ENCODE measurements at regions not wholly inside any gene's neighbourhood (a gene's known extent, or its start where the extent isn't known, plus 50 kb on each side); places are given as distances from the start of the nearest gene placed in this dataset.

DNA sequence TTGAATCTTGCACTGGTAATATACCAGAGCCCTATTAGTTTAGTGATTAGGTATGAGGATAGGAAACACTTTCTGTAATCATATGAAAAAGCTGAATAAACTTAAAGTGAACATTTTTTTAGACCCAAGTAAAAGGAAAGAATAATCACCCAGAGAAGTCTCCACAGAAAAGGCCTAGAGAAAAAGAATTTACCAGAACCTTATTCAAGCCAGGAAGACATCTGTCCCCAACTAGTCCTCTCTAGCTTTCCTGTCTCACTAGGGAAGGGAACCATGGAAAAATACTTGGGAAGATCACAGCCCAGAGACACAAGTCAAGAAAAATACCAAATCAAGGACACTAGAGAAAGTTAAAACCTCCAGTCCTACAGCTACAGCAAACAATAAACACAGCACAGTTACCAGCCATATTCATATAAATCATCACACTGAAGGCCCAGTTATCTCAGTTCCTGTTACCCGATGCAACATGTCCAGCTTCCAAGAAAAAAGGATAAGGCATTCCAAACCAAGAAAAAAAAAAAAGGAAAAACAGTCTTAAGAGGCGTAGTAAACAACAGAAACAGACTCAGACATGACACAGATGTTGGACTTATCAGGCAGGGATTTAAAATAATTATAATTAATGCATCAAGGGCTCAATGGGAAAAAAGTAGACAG, 461.5 kb downstream of the IRS1 start:
- no peaks in the 10 kb centered on the region for H3K36me3 ChIP-seq (ENCODE audit: low read length)
- no peak overlapping the region for H3K4me3 ChIP-seq (ENCODE audit: insufficient read depth, low read length, poor library complexity, severe bottlenecking)
- H3K9me2 ChIP-seq (replicated peaks; ENCODE audit: insufficient read depth, low read length) = no peaks in the 10 kb centered on the region; the same call in 1 of the 2 replicates
- no peak overlapping the region for H3K27ac ChIP-seq (ENCODE audit: low read depth, low read length)
- H3K27me3 ChIP-seq (ENCODE audit: low read length) = 0 out of 2 replicates have a peak, but pooled peaks cover 2% of the 10 kb centered on the region
- H2AFZ ChIP-seq (ENCODE audit: low read depth, low read length, severe bottlenecking) = no peak overlapping the region
- no peak for TF ChIP-seq EZH2phosphoT487 (conservative IDR thresholded peaks at IDR 0.05; ENCODE audit: low read length)
- TF ChIP-seq, protein P1, sequence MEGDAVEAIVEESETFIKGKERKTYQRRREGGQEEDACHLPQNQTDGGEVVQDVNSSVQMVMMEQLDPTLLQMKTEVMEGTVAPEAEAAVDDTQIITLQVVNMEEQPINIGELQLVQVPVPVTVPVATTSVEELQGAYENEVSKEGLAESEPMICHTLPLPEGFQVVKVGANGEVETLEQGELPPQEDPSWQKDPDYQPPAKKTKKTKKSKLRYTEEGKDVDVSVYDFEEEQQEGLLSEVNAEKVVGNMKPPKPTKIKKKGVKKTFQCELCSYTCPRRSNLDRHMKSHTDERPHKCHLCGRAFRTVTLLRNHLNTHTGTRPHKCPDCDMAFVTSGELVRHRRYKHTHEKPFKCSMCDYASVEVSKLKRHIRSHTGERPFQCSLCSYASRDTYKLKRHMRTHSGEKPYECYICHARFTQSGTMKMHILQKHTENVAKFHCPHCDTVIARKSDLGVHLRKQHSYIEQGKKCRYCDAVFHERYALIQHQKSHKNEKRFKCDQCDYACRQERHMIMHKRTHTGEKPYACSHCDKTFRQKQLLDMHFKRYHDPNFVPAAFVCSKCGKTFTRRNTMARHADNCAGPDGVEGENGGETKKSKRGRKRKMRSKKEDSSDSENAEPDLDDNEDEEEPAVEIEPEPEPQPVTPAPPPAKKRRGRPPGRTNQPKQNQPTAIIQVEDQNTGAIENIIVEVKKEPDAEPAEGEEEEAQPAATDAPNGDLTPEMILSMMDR (IDR thresholded peaks at IDR 0.05; ENCODE audit: insufficient read depth, low read length, poor library complexity, severe bottlenecking) = no peak
- no peaks in the 10 kb centered on the region for H3K9me3 ChIP-seq (ENCODE audit: insufficient read depth, low read length)
- H3K4me2 ChIP-seq (ENCODE audit: low read depth, low read length, poor library complexity, severe bottlenecking) = no peak overlapping the region
- no peaks in the 10 kb centered on the region for H3K79me2 ChIP-seq (ENCODE audit: insufficient read depth, low read length)
- H4K20me1 ChIP-seq (ENCODE audit: low read depth, low read length) = no peaks in the 10 kb centered on the region
- no peaks in the 10 kb centered on the region for H3F3A ChIP-seq (ENCODE audit: insufficient read depth)
- H3K9ac ChIP-seq (ENCODE audit: low read length) = no peak overlapping the region

GRCh38 chr2:226336283-226336682, 463.3 kb downstream of the IRS1 start:
- no peak overlapping the region for H3K27ac ChIP-seq (ENCODE audit: low read depth, low read length)
- TF ChIP-seq EZH2phosphoT487 (conservative IDR thresholded peaks at IDR 0.05; ENCODE audit: low read length) = no peak
- TF ChIP-seq, protein P1 (IDR thresholded peaks at IDR 0.05; ENCODE audit: insufficient read depth, low read length, poor library complexity, severe bottlenecking) = no peak
- H3K4me2 ChIP-seq (ENCODE audit: low read depth, low read length, poor library complexity, severe bottlenecking) = no peak overlapping the region
- no peak overlapping the region for H2AFZ ChIP-seq (ENCODE audit: low read depth, low read length, severe bottlenecking)
- no peaks in the 10 kb centered on the region for H3K36me3 ChIP-seq (ENCODE audit: low read length)
- H3F3A ChIP-seq (ENCODE audit: insufficient read depth) = no peaks in the 10 kb centered on the region
- no peaks in the 10 kb centered on the region for H4K20me1 ChIP-seq (ENCODE audit: low read depth, low read length)
- H3K4me3 ChIP-seq (ENCODE audit: insufficient read depth, low read length, poor library complexity, severe bottlenecking) = no peak overlapping the region
- 0 out of 2 replicates have a peak, but pooled peaks cover 2% of the 10 kb centered on the region for H3K27me3 ChIP-seq (ENCODE audit: low read length)
- H3K79me2 ChIP-seq (ENCODE audit: insufficient read depth, low read length) = no peaks in the 10 kb centered on the region
- H3K9me2 ChIP-seq (replicated peaks; ENCODE audit: insufficient read depth, low read length) = no peaks in the 10 kb centered on the region; the same call in 1 of the 2 replicates
- H3K9ac ChIP-seq (ENCODE audit: low read length) = no peak overlapping the region
- no peaks in the 10 kb centered on the region for H3K9me3 ChIP-seq (ENCODE audit: insufficient read depth, low read length)

GRCh38 chr2:226334981-226335720, 464.5 kb downstream of the IRS1 start:
- H3K9me3 ChIP-seq (ENCODE audit: insufficient read depth, low read length) = no peaks in the 10 kb centered on the region
- TF ChIP-seq, protein P1 (IDR thresholded peaks at IDR 0.05; ENCODE audit: insufficient read depth, low read length, poor library complexity, severe bottlenecking) = no peak
- no peak for TF ChIP-seq EZH2phosphoT487 (conservative IDR thresholded peaks at IDR 0.05; ENCODE audit: low read length)
- H3K27me3 ChIP-seq (ENCODE audit: low read length) = 0 out of 2 replicates have a peak, but pooled peaks cover 2% of the 10 kb centered on the region
- no peaks in the 10 kb centered on the region for H3K79me2 ChIP-seq (ENCODE audit: insufficient read depth, low read length)
- H3K27ac ChIP-seq (ENCODE audit: low read depth, low read length) = no peak overlapping the region
- H3K9me2 ChIP-seq (replicated peaks; ENCODE audit: insufficient read depth, low read length) = no peaks in the 10 kb centered on the region; the same call in 1 of the 2 replicates
- H2AFZ ChIP-seq (ENCODE audit: low read depth, low read length, severe bottlenecking) = no peak overlapping the region
- no peaks in the 10 kb centered on the region for H4K20me1 ChIP-seq (ENCODE audit: low read depth, low read length)
- no peaks in the 10 kb centered on the region for H3F3A ChIP-seq (ENCODE audit: insufficient read depth)
- H3K4me3 ChIP-seq (ENCODE audit: insufficient read depth, low read length, poor library complexity, severe bottlenecking) = no peak overlapping the region
- H3K9ac ChIP-seq (ENCODE audit: low read length) = no peak overlapping the region
- no peaks in the 10 kb centered on the region for H3K36me3 ChIP-seq (ENCODE audit: low read length)
- no peak overlapping the region for H3K4me2 ChIP-seq (ENCODE audit: low read depth, low read length, poor library complexity, severe bottlenecking)
